Astrocyte (in vitro differentiated cells and primary cell): ENCODE measurements at regions not wholly inside any gene's neighbourhood (a gene's known extent, or its start where the extent isn't known, plus 50 kb on each side); places are given as distances from the start of the nearest gene placed in this dataset.

ENCODE experiments used
- DNase-seq: peaks from one replicate; pipeline ENCODE4 v3.0.0-alpha.2; 2010; ENCODE audit warnings: low read depth
- FAIRE-seq: peaks from 2 replicates; lab custom pipeline; 2011; peaks lifted over from hg19 to GRCh38; lab: Jason Lieb, UNC
- H2AFZ ChIP-seq: 2 replicates; pipeline ENCODE4 v1.6.0; 2012; ENCODE audit warnings: low read depth, low read length, inconsistent platforms
- H3K27ac ChIP-seq: 2 replicates; pipeline ENCODE4 v1.5.1; 2011; ENCODE audit warnings: low read depth, low read length, inconsistent platforms
- H3K27me3 ChIP-seq: 2 replicates; pipeline ENCODE4 v1.6.0; 2011; ENCODE audit warnings: low read length, inconsistent platforms; ENCODE audit not compliant: insufficient read depth
- H3K36me3 ChIP-seq: 2 replicates; pipeline ENCODE4 v1.5.1; 2011; ENCODE audit warnings: low read length, inconsistent platforms; ENCODE audit not compliant: insufficient read depth
- H3K4me1 ChIP-seq: 2 replicates; pipeline ENCODE4 v1.5.1; 2011; ENCODE audit warnings: low read length, inconsistent platforms; ENCODE audit not compliant: insufficient read depth
- H3K4me2 ChIP-seq: 2 replicates; pipeline ENCODE4 v1.6.0; 2012; ENCODE audit warnings: low read length, inconsistent platforms
- H3K4me3 ChIP-seq: 2 replicates; pipeline ENCODE4 v1.5.1; 2011; ENCODE audit warnings: low read depth, mild to moderate bottlenecking, low read length, inconsistent platforms; ENCODE audit not compliant: insufficient read depth
- H3K79me2 ChIP-seq: 2 replicates; pipeline ENCODE4 v1.6.0; 2012; ENCODE audit warnings: mild to moderate bottlenecking, low read length, inconsistent platforms; ENCODE audit not compliant: insufficient read depth
- H3K9ac ChIP-seq: 2 replicates; pipeline ENCODE4 v1.6.0; 2012; ENCODE audit warnings: mild to moderate bottlenecking, low read length, inconsistent platforms
- H3K9me3 ChIP-seq: 2 replicates; pipeline ENCODE4 v1.5.1; 2012; ENCODE audit warnings: low read depth, mild to moderate bottlenecking, low read length, inconsistent platforms; ENCODE audit not compliant: insufficient read depth
- H4K20me1 ChIP-seq: 2 replicates; pipeline ENCODE4 v1.6.0; 2012; ENCODE audit warnings: low read length, inconsistent platforms; ENCODE audit not compliant: insufficient read depth
- H3K27ac Mint-ChIP-seq: one replicate; pipeline ENCODE4 v1.8.0; 2021; ENCODE audit warnings: mild to moderate bottlenecking, mixed read lengths; ENCODE audit not compliant: unreplicated experiment
- H3K27me3 Mint-ChIP-seq: one replicate; pipeline ENCODE4 v1.8.0; 2021; ENCODE audit warnings: low read depth, mixed read lengths; ENCODE audit not compliant: unreplicated experiment
- H3K36me3 Mint-ChIP-seq: one replicate; pipeline ENCODE4 v1.8.0; 2021; ENCODE audit warnings: low read depth, mixed read lengths; ENCODE audit not compliant: unreplicated experiment
- H3K4me1 Mint-ChIP-seq: one replicate; pipeline ENCODE4 v1.8.0; 2021; ENCODE audit warnings: low read depth, mixed read lengths; ENCODE audit not compliant: unreplicated experiment
- H3K4me3 Mint-ChIP-seq: one replicate; pipeline ENCODE4 v1.8.0; 2021; ENCODE audit warnings: mild to moderate bottlenecking, moderate library complexity, mixed read lengths; ENCODE audit not compliant: unreplicated experiment
- H3K9me3 Mint-ChIP-seq: one replicate; pipeline ENCODE4 v1.8.0; 2021; ENCODE audit warnings: mild to moderate bottlenecking, mixed read lengths; ENCODE audit not compliant: unreplicated experiment
- CTCF ChIP-seq: IDR thresholded peaks from 2 replicates; pipeline ENCODE4 v1.5.1; 2011; ENCODE audit warnings: low read depth, mild to moderate bottlenecking, inconsistent platforms, low read length, moderate library complexity; ENCODE audit not compliant: insufficient read depth
- EZH2 ChIP-seq: IDR thresholded peaks from 2 replicates; pipeline ENCODE4 v1.6.1; 2012; ENCODE audit warnings: mild to moderate bottlenecking, low read length, inconsistent platforms; ENCODE audit not compliant: insufficient read depth

- Histone ChIP-seq H4K20me1 (no peaks in the 10 kb centered on the region), H3K36me3 (no peaks in the 10 kb centered on the region), H3K9me3 (no peaks in the 10 kb centered on the region), H3K79me2 (no peaks in the 10 kb centered on the region), H3K27ac (peak overlapping the region; percentile 96), H2AFZ (no peak overlapping the region), H3K4me3 (no peak overlapping the region), H3K9ac (peak overlapping the region; percentile 21), H3K4me1 (peaks cover 25% of the 10 kb centered on the region), H3K4me2 (peak overlapping the region; percentile 63), H3K27me3 (no peaks in the 10 kb centered on the region)
- Mint-ChIP-seq H3K4me1 (peaks cover 20% of the 10 kb centered on the region), H3K36me3 (no peaks in the 10 kb centered on the region), H3K4me3 (no peak overlapping the region), H3K27ac (peak overlapping the region; percentile 77), H3K27me3 (no peaks in the 10 kb centered on the region), H3K9me3 (peaks cover 7% of the 10 kb centered on the region)
- TF ChIP-seq EZH2 = no peak
- TF ChIP-seq CTCF = no peak
- FAIRE-seq (no peak), DNase-seq (peak; percentile 42)
Measured at GRCh38 chr6:84625506-84625905, 138.9 kb downstream of the TBX18 start.

- H3K36me3 Mint-ChIP-seq = no peaks in the 10 kb centered on the region
- H3K4me3 Mint-ChIP-seq = no peak overlapping the region
- peak overlapping the region; percentile 77 for H3K27ac Mint-ChIP-seq
- TF ChIP-seq EZH2 (no peak), CTCF (no peak)
- Histone ChIP-seq H3K9me3 (no peaks in the 10 kb centered on the region), H3K27me3 (no peaks in the 10 kb centered on the region), H4K20me1 (no peaks in the 10 kb centered on the region), H3K79me2 (no peaks in the 10 kb centered on the region), H2AFZ (no peak overlapping the region), H3K36me3 (no peaks in the 10 kb centered on the region), H3K4me2 (peak overlapping the region; percentile 63), H3K9ac (peak overlapping the region; percentile 57), H3K27ac (peak overlapping the region; percentile 96), H3K4me3 (peak overlapping the region; percentile 27), H3K4me1 (peaks cover 27% of the 10 kb centered on the region)
- DNase-seq (peak; percentile 94), FAIRE-seq (peak; percentile 88)
- H3K27me3 Mint-ChIP-seq = no peaks in the 10 kb centered on the region
- H3K9me3 Mint-ChIP-seq = peaks cover 7% of the 10 kb centered on the region
- peaks cover 20% of the 10 kb centered on the region for H3K4me1 Mint-ChIP-seq
Measured at GRCh38 chr6:84623956-84624680, 140.3 kb downstream of the TBX18 start.

GRCh38 chr6:84618836-84619235 is 145.6 kb downstream of the TBX18 start:
- Mint-ChIP-seq H3K4me3 (no peak overlapping the region), H3K27ac (peak overlapping the region; percentile 92), H3K27me3 (no peaks in the 10 kb centered on the region), H3K4me1 (peaks cover 20% of the 10 kb centered on the region), H3K9me3 (peaks cover 7% of the 10 kb centered on the region), H3K36me3 (no peaks in the 10 kb centered on the region)
- Histone ChIP-seq H3K4me1 (peaks cover 20% of the 10 kb centered on the region), H3K36me3 (no peaks in the 10 kb centered on the region), H2AFZ (peak overlapping the region; percentile 54), H3K9ac (peak overlapping the region; percentile 85), H3K27ac (peak overlapping the region; percentile 99), H3K79me2 (no peaks in the 10 kb centered on the region), H4K20me1 (no peaks in the 10 kb centered on the region), H3K4me3 (no peak overlapping the region), H3K9me3 (no peaks in the 10 kb centered on the region), H3K4me2 (peak overlapping the region; percentile 73), H3K27me3 (no peaks in the 10 kb centered on the region)
- DNase-seq = peak; percentile 68
- peak; percentile 68 for FAIRE-seq
- TF ChIP-seq EZH2 (no peak), CTCF (no peak)
